Esophagus (tissue), 2 donors: ENCODE measurements at regions not wholly inside any gene's neighbourhood (a gene's known extent, or its start where the extent isn't known, plus 50 kb on each side); places are given as distances from the start of the nearest gene placed in this dataset.

Experiments used
- H3K27ac ChIP-seq, 2 donors: one replicate each; pipeline ENCODE4 v1.5.1; 2013; ENCODE audit warnings: low read depth in 2 of 2, mild to moderate bottlenecking in 2 of 2, inconsistent platforms in 1 of 2, low read length in 1 of 2, moderate library complexity in 1 of 2
- H3K27me3 ChIP-seq, 2 donors: one replicate each; pipeline ENCODE4 v1.6.1; 2013; ENCODE audit warnings: low read length in 2 of 2, control low read depth in 1 of 2, mild to moderate bottlenecking in 1 of 2; ENCODE audit not compliant: insufficient read depth in 2 of 2, control insufficient read depth in 1 of 2
- H3K36me3 ChIP-seq, 2 donors: one replicate each; pipeline ENCODE4 v1.6.1; 2013; ENCODE audit warnings: low read length in 1 of 2; ENCODE audit not compliant: control insufficient read depth in 2 of 2, insufficient read depth in 2 of 2
- H3K4me1 ChIP-seq, 2 donors: one replicate each; pipeline ENCODE4 v1.6.1; 2013; ENCODE audit warnings: low read length in 1 of 2; ENCODE audit not compliant: control insufficient read depth in 2 of 2, insufficient read depth in 2 of 2
- H3K4me3 ChIP-seq, 2 donors: one replicate each; pipeline ENCODE4 v1.5.1; 2013; ENCODE audit warnings: low read length in 2 of 2, mild to moderate bottlenecking in 2 of 2, low read depth in 1 of 2, moderate library complexity in 1 of 2
- H3K9me3 ChIP-seq, 2 donors: one replicate each; pipeline ENCODE4 v1.6.1; 2013; ENCODE audit warnings: mild to moderate bottlenecking in 2 of 2, low read depth in 1 of 2, low read length in 1 of 2, moderate library complexity in 1 of 2; ENCODE audit not compliant: control insufficient read depth in 2 of 2, insufficient read depth in 1 of 2
- WGBS, 2 donors: extraction: QIAGEN DNeasy Blood & Tissue Kit; methylation state at CpG; one replicate each; pipeline ENCODE4 v1.1.7; 2013; 5-methylcytosine and 5-hydroxymethylcytosine counted together
- donor health status: healthy with polysubstance abuse.
- donor health status: Bipolar disorder and iron deficiency.

DNA sequence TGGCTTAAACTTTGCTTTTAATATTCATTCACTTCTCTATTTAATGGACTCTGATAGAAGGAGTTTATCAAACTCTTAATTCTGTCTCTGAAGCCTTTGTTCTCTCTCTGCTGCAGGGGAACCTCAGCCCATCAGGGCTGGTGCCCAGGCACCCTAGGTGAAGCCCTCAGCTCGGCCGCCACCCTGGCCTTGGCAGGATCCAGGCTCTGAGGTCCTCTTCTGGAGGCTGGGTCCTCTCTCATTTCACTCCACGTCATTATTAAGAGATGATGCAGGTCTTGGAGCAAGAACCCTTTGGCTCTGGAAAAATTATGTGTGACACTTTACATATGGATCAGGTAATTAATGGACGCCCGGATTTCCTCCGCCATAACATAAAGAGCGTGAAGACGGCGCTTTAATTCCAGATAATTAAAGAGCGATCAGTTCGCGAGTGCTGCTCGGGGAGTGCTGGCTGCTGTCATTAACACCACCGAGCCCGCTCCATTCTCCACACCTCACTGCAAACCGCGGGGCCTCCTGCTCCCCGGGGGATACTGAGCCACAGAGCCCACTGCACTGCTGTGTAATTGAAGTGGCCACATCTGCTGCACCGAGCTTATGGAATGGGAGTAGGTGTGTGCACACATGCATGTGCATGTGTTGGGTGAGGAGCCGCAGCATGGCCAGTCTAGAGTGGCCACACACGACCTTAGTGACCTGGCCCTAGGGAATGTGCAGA is 259.4 kb upstream of the TNRC6C start:
- Histone ChIP-seq H3K4me1 (peaks cover 0 to 2% of the 10 kb centered on the region in 2 donors), H3K4me3 (no peak overlapping the region), H3K36me3 (no peaks in the 10 kb centered on the region), H3K27me3 (peaks cover 0 to 7% of the 10 kb centered on the region in 2 donors), H3K27ac (no peak overlapping the region), H3K9me3 (peaks cover 0 to 2% of the 10 kb centered on the region in 2 donors)
- 82 to 86% methylated on average over 21 of the region's 21 CpGs for WGBS, 2 donors

DNA sequence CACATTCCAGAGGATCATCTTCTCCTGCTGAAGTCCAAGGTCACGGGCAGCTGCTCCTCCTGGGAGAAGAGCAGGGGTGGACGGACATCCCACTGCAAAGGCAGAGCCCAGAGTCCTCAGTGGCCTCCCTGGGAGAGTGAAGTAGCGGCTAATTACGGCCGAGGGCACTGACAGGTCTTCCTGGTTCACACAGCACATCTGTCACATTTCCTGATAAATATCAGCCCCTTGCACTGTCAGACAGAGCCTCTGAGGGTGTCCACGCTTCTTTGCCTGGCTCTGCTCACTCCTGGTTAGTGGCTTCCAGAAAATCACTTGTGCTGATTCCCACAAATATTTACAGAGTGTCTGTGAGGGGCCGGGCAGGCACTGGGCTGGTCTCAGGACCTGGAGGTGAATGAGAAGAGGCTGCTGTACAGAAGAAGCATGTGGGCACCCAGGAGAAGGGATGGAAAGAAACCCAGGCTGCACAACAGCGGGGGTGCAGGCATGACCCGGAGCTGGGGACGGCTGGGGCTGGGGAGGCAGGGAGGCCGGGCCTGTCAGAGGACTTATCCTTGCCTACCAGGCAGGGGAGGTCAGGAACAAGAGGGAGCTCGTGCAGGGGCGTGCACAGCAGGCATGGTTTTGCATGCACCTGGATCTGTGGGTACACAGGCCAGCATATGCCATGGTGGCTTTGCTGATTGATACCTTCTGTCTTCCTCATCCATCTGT is 258.2 kb upstream of the TNRC6C start:
- Histone ChIP-seq H3K4me3 (no peak overlapping the region), H3K4me1 (peaks cover 0 to 2% of the 10 kb centered on the region in 2 donors), H3K27ac (no peak overlapping the region), H3K9me3 (peaks cover 10 to 11% of the 10 kb centered on the region in 2 donors), H3K27me3 (no peaks in the 10 kb centered on the region), H3K36me3 (no peaks in the 10 kb centered on the region)
- 64 to 69% methylated on average over 13 of the region's 13 CpGs for WGBS, 2 donors

DNA sequence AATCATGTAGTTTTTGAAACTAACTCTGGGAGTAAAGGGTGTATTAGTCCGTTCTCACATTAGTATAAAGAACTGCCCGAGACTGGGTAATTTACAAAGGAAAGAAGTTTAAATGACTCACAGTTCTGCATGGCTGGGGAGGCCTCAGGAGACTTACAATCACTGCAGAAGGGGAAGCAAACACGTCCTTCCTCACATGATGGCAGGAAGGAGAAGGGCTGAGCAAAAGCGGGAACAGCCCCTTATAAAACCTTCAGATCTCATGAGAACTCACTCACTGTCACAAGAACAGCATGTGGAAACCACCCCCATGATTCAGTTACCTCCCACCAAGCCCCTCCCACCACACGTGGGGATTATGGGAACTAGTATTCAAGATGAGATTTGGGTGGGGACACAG is 256.5 kb upstream of the TNRC6C start:
- H3K27ac ChIP-seq, result no peak overlapping the region
- WGBS, 2 donors, result 66 to 67% methylated on average over 5 of the region's 5 CpGs
- H3K9me3 ChIP-seq, result peaks cover 10 to 11% of the 10 kb centered on the region in 2 donors
- H3K27me3 ChIP-seq, result no peaks in the 10 kb centered on the region
- no peak overlapping the region for H3K4me3 ChIP-seq
- peaks cover 0 to 2% of the 10 kb centered on the region in 2 donors for H3K4me1 ChIP-seq
- H3K36me3 ChIP-seq, result no peaks in the 10 kb centered on the region

- H3K36me3 ChIP-seq, result no peaks in the 10 kb centered on the region
- peaks cover 11 to 12% of the 10 kb centered on the region in 2 donors for H3K9me3 ChIP-seq
- no peaks in the 10 kb centered on the region for H3K4me1 ChIP-seq
- H3K27me3 ChIP-seq, result peaks cover 0 to 3% of the 10 kb centered on the region in 2 donors
- H3K27ac ChIP-seq, result no peak overlapping the region
- WGBS, 2 donors, result 73 to 75% methylated on average over 4 of the region's 4 CpGs
- no peak overlapping the region for H3K4me3 ChIP-seq
Measured at GRCh38 chr17:77704048-77704815, 254.3 kb upstream of the TNRC6C start.

DNA sequence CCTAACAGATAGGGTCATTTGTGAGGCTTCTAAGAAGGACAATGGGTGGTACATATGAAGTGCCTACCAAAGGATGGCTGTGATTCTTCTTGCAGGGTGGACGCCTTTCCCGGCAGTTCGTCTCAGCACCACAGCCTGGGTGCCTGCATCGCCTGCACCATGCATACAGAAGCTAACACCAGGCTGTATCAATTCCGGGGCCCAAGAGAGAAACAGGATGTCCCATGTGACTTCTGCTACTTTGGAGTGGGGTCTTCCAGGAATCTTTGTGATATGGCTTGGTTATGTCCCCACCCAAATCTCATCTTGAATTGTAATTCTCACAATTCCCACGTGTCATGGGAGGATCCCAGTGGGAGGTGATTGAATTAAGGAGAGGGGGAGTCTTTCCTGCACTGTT is 251.6 kb upstream of the TNRC6C start:
- Histone ChIP-seq H3K9me3 (peaks cover 9 to 12% of the 10 kb centered on the region in 2 donors), H3K4me3 (no peak overlapping the region), H3K27ac (no peak overlapping the region), H3K4me1 (no peaks in the 10 kb centered on the region), H3K36me3 (no peaks in the 10 kb centered on the region), H3K27me3 (peaks cover 0 to 3% of the 10 kb centered on the region in 2 donors)
- WGBS, 2 donors, result 74 to 80% methylated on average over 6 of the region's 6 CpGs

GRCh38 chr17:77707546-77707945 is 251.0 kb upstream of the TNRC6C start:
- H3K4me3 ChIP-seq, result no peak overlapping the region
- H3K9me3 ChIP-seq, result peaks cover 9 to 12% of the 10 kb centered on the region in 2 donors
- peaks cover 0 to 3% of the 10 kb centered on the region in 2 donors for H3K27me3 ChIP-seq
- no peaks in the 10 kb centered on the region for H3K36me3 ChIP-seq
- no peaks in the 10 kb centered on the region for H3K4me1 ChIP-seq
- no peak overlapping the region for H3K27ac ChIP-seq
- WGBS, 2 donors, result 75 to 82% methylated on average over 4 of the region's 4 CpGs

GRCh38 chr17:77708049-77708448 is 250.5 kb upstream of the TNRC6C start:
- WGBS, 2 donors, result 83 to 88% methylated on average over 4 of the region's 4 CpGs

GRCh38 chr17:77708936-77709335 is 249.6 kb upstream of the TNRC6C start:
- peaks cover 9 to 12% of the 10 kb centered on the region in 2 donors for H3K9me3 ChIP-seq
- H3K4me3 ChIP-seq, result no peak overlapping the region
- H3K36me3 ChIP-seq, result no peaks in the 10 kb centered on the region
- no peaks in the 10 kb centered on the region for H3K4me1 ChIP-seq
- peaks cover 0 to 3% of the 10 kb centered on the region in 2 donors for H3K27me3 ChIP-seq
- 75 to 86% methylated on average over 8 of the region's 8 CpGs for WGBS, 2 donors
- no peak overlapping the region for H3K27ac ChIP-seq

More at GRCh38 chr17:77708049-77708448, 250.5 kb upstream of the TNRC6C start:
- no peaks in the 10 kb centered on the region for H3K36me3 ChIP-seq
- no peaks in the 10 kb centered on the region for H3K4me1 ChIP-seq
- no peak overlapping the region for H3K4me3 ChIP-seq
- no peak overlapping the region for H3K27ac ChIP-seq
- H3K9me3 ChIP-seq, result peaks cover 9 to 12% of the 10 kb centered on the region in 2 donors
- peaks cover 0 to 3% of the 10 kb centered on the region in 2 donors for H3K27me3 ChIP-seq

DNA sequence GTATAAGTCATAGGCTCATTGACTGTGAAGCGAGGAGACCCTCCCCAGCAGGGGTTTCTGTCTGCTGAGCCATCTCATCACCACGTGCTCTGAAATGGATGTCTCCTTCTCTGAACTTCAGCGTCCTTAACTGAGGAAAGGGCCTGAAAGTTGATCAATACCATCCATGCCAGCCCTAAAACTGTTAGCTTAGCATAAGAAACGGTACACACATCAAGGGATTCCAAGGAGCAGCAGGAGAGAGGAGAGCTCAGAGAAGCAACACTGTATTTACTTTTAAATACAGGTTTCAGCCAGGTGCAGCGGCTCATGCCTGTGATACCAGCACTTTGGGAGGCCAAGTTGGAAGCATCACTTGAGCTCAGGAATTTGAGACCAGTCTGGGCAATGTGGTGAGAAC is 248.9 kb upstream of the TNRC6C start:
- H3K27ac ChIP-seq, result no peak overlapping the region
- H3K9me3 ChIP-seq, result peaks cover 4 to 7% of the 10 kb centered on the region in 2 donors
- WGBS, 2 donors, result 52 to 61% methylated on average over 5 of the region's 5 CpGs

More for the DNA sequence above, 248.9 kb upstream of the TNRC6C start:
- peaks cover 0 to 3% of the 10 kb centered on the region in 2 donors for H3K27me3 ChIP-seq
- H3K4me3 ChIP-seq, result no peak overlapping the region
- H3K4me1 ChIP-seq, result no peaks in the 10 kb centered on the region
- no peaks in the 10 kb centered on the region for H3K36me3 ChIP-seq
